UCSD-AML1 (cell line): ENCODE measurements at regions not wholly inside any gene's neighbourhood (a gene's known extent, or its start where the extent isn't known, plus 50 kb on each side); places are given as distances from the start of the nearest gene placed in this dataset.
"Not testable (repeated sequence)": the region's sequence is repeated elsewhere in the genome, so short reads cannot be mapped to it uniquely, and the experiment has no call there.

ENCODE experiments used
- DNase-seq: peaks from one replicate; lab custom pipeline; 2025; ENCODE audit not compliant: unreplicated experiment; lab: John Stamatoyannopoulos, UW

- DNase-seq: no peak
Measured at GRCh38 chr6:119526561-119527230, 177.1 kb upstream of the MAN1A1 start.

GRCh38 chr6:119524410-119524809 is 174.8 kb upstream of the MAN1A1 start:
- no peak for DNase-seq

GRCh38 chr6:119523556-119523955 is 174.0 kb upstream of the MAN1A1 start:
- DNase-seq: no peak

- no peak for DNase-seq
Measured at GRCh38 chr6:119521251-119521650, 171.7 kb upstream of the MAN1A1 start.

GRCh38 chr6:119517428-119517827 is 167.9 kb upstream of the MAN1A1 start:
- no peak for DNase-seq

GRCh38 chr6:119514345-119514744 is 164.8 kb upstream of the MAN1A1 start:
- DNase-seq: no peak

GRCh38 chr6:119511024-119511423 is 161.5 kb upstream of the MAN1A1 start:
- DNase-seq: no peak

- no peak for DNase-seq
Measured at GRCh38 chr6:119510246-119510645, 160.7 kb upstream of the MAN1A1 start.

- no peak for DNase-seq
Measured at GRCh38 chr6:119506631-119507174, 157.1 kb upstream of the MAN1A1 start.

GRCh38 chr6:119501798-119502483 is 152.4 kb upstream of the MAN1A1 start:
- DNase-seq: no peak

GRCh38 chr6:119499797-119500196 is 150.2 kb upstream of the MAN1A1 start:
- no peak for DNase-seq

GRCh38 chr6:119497988-119498727 is 148.6 kb upstream of the MAN1A1 start:
- no peak for DNase-seq

- no peak for DNase-seq
Measured at GRCh38 chr6:119495230-119495683, 145.7 kb upstream of the MAN1A1 start.

GRCh38 chr6:119493980-119494379 is 144.4 kb upstream of the MAN1A1 start:
- no peak for DNase-seq

- DNase-seq: not testable (repeated sequence)
Measured at GRCh38 chr6:119491112-119491511, 141.6 kb upstream of the MAN1A1 start.

- not testable (repeated sequence) for DNase-seq
Measured at GRCh38 chr6:119490050-119490449, 140.5 kb upstream of the MAN1A1 start.

GRCh38 chr6:119484598-119484997 is 135.0 kb upstream of the MAN1A1 start:
- no peak for DNase-seq

GRCh38 chr6:119483908-119484307 is 134.3 kb upstream of the MAN1A1 start:
- DNase-seq: no peak

GRCh38 chr6:119482850-119483285 is 133.3 kb upstream of the MAN1A1 start:
- DNase-seq: no peak

GRCh38 chr6:119481976-119482375 is 132.4 kb upstream of the MAN1A1 start:
- DNase-seq: no peak

- no peak for DNase-seq
Measured at GRCh38 chr6:119480961-119481497, 131.5 kb upstream of the MAN1A1 start.
